GM18511 (cell line): ENCODE measurements at regions not wholly inside any gene's neighbourhood (a gene's known extent, or its start where the extent isn't known, plus 50 kb on each side); places are given as distances from the start of the nearest gene placed in this dataset.

Source experiments
- ATAC-seq: cut with Tn5 transposase; IDR thresholded peaks from one replicate; pipeline ENCODE4 v1.9.1; 2021; ENCODE audit warnings: mild to moderate bottlenecking, moderate library complexity; ENCODE audit not compliant: unreplicated experiment

- no peak for ATAC-seq
Observed at GRCh38 chr10:24007359-24007758, 201.6 kb upstream of the KIAA1217 start.

- no peak for ATAC-seq
Observed at GRCh38 chr10:24008164-24009091, 200.5 kb upstream of the KIAA1217 start.

GRCh38 chr10:24009115-24009514 is 199.8 kb upstream of the KIAA1217 start:
- no peak for ATAC-seq

GRCh38 chr10:24009736-24010135 is 199.2 kb upstream of the KIAA1217 start:
- ATAC-seq = no peak

GRCh38 chr10:24010436-24010970 is 198.4 kb upstream of the KIAA1217 start:
- ATAC-seq = no peak

GRCh38 chr10:24012249-24012803 is 196.6 kb upstream of the KIAA1217 start:
- no peak for ATAC-seq

- no peak for ATAC-seq
Observed at GRCh38 chr10:24027107-24027506, 181.8 kb upstream of the KIAA1217 start.

- ATAC-seq = no peak
Observed at GRCh38 chr10:24034571-24034970, 174.4 kb upstream of the KIAA1217 start.

GRCh38 chr10:24035761-24036160 is 173.2 kb upstream of the KIAA1217 start:
- ATAC-seq = no peak

- ATAC-seq = no peak
Observed at GRCh38 chr10:24039315-24039714, 169.6 kb upstream of the KIAA1217 start.

GRCh38 chr10:24039897-24040296 is 169.0 kb upstream of the KIAA1217 start:
- no peak for ATAC-seq

- no peak for ATAC-seq
Observed at GRCh38 chr10:24041034-24041433, 167.9 kb upstream of the KIAA1217 start.

- no peak for ATAC-seq
Observed at GRCh38 chr10:24041834-24042233, 167.1 kb upstream of the KIAA1217 start.

GRCh38 chr10:24042884-24043283 is 166.1 kb upstream of the KIAA1217 start:
- no peak for ATAC-seq

GRCh38 chr10:24046060-24046459 is 162.9 kb upstream of the KIAA1217 start:
- ATAC-seq = no peak

- ATAC-seq = no peak
Observed at GRCh38 chr10:24047176-24047575, 161.8 kb upstream of the KIAA1217 start.

GRCh38 chr10:24054421-24054820 is 154.5 kb upstream of the KIAA1217 start:
- ATAC-seq = no peak

GRCh38 chr10:24080207-24080606 is 128.7 kb upstream of the KIAA1217 start:
- ATAC-seq = no peak

GRCh38 chr10:24086296-24087086 is 122.4 kb upstream of the KIAA1217 start:
- ATAC-seq = no peak

- ATAC-seq = no peak
Observed at GRCh38 chr10:24091256-24091655, 117.7 kb upstream of the KIAA1217 start.

- no peak for ATAC-seq
Observed at GRCh38 chr10:24096281-24096680, 112.7 kb upstream of the KIAA1217 start.
